Caco-2 (cell line): ENCODE measurements at regions not wholly inside any gene's neighbourhood (a gene's known extent, or its start where the extent isn't known, plus 50 kb on each side); places are given as distances from the start of the nearest gene placed in this dataset.
A peak's percentile ranks its signal among the peaks of the same experiment; 100 is the strongest.

ENCODE experiments used
- BruUV-seq: library from RNA; stranded (reverse); fragments of 400-500 nt; replicated peaks from 2 replicates; lab custom pipeline; 2021; lab: Mats Ljungman, UMichigan
- CTCF ChIA-PET: fragments of 300-600 bp; sonication (Branson Sonifier 250); formaldehyde crosslinking; loops from one replicate; lab custom pipeline; 2022; ENCODE audit warnings: antibody characterized with exemption; lab: Charles Lee
- POLR2A ChIA-PET: fragments of 300-600 bp; sonication (Branson Sonifier 250); formaldehyde crosslinking; loops from one replicate; lab custom pipeline; 2022; ENCODE audit warnings: antibody characterized with exemption; lab: Charles Lee
- DNase-seq, 2 experiments: peaks; one replicate each; pipeline versions ENCODE4 v3.0.0 to v3.0.0-alpha.2; 2020 to 2022
- H3K27me3 ChIP-seq: replicated peaks from 2 replicates; pipeline ENCODE4 v1.6.0; 2011; ENCODE audit warnings: low read length; ENCODE audit not compliant: control insufficient read depth, insufficient read depth
- H3K36me3 ChIP-seq: 2 replicates; pipeline ENCODE4 v1.5.1; 2011; ENCODE audit warnings: low read length; ENCODE audit not compliant: control insufficient read depth, insufficient read depth
- H3K4me1 ChIP-seq: fragments of 250-450 bp; sonication (Bioruptor Pico); 2 replicates; pipeline ENCODE4 v1.5.1; 2020; ENCODE audit warnings: mild to moderate bottlenecking
- H3K4me3 ChIP-seq: 2 replicates; pipeline ENCODE4 v1.5.1; 2011; ENCODE audit warnings: low read depth, mild to moderate bottlenecking, control low read depth, low read length
- H3K9me3 ChIP-seq: fragments of 250-450 bp; sonication (Bioruptor Pico); 2 replicates; pipeline ENCODE4 v1.5.1; 2020; ENCODE audit warnings: mild to moderate bottlenecking, moderate library complexity
- H3K27ac Mint-ChIP-seq: one replicate; pipeline ENCODE4 v1.8.0; 2022; ENCODE audit warnings: mixed read lengths; ENCODE audit not compliant: unreplicated experiment
- H3K27me3 Mint-ChIP-seq: one replicate; pipeline ENCODE4 v1.8.0; 2022; ENCODE audit warnings: mixed read lengths; ENCODE audit not compliant: insufficient read depth, unreplicated experiment
- H3K36me3 Mint-ChIP-seq: one replicate; pipeline ENCODE4 v1.8.0; 2022; ENCODE audit warnings: mild to moderate bottlenecking, mixed read lengths; ENCODE audit not compliant: insufficient read depth, unreplicated experiment
- H3K4me1 Mint-ChIP-seq: one replicate; pipeline ENCODE4 v1.8.0; 2022; ENCODE audit warnings: low read depth, mixed read lengths; ENCODE audit not compliant: unreplicated experiment
- H3K4me3 Mint-ChIP-seq: one replicate; pipeline ENCODE4 v1.8.0; 2022; ENCODE audit warnings: mild to moderate bottlenecking, moderate library complexity, mixed read lengths; ENCODE audit not compliant: unreplicated experiment
- H3K9me3 Mint-ChIP-seq: one replicate; pipeline ENCODE4 v1.8.0; 2022; ENCODE audit warnings: mixed read lengths; ENCODE audit not compliant: unreplicated experiment
- CTCF ChIP-seq, 2 experiments: fragments of 200-600 bp in 1 of 2; IDR thresholded peaks; 1 replicate in 1 of 2; 2 replicates in 1 of 2; pipeline versions ENCODE4 v1.5.1 to v1.8.0; 2011 to 2022; ENCODE audit warnings: antibody characterized with exemption in 1 of 2, control low read depth in 1 of 2, inconsistent platforms in 1 of 2, low read depth in 1 of 2, low read length in 1 of 2, mild to moderate bottlenecking in 1 of 2, moderate library complexity in 1 of 2; ENCODE audit not compliant: insufficient read depth in 1 of 2, severe bottlenecking in 1 of 2, unreplicated experiment in 1 of 2
- intact Hi-C: fragments of 100-400 bp; cut with micrococcal nuclease; formaldehyde crosslinking; loops from one replicate; pipeline ENCODE4 v1.10.0; 2022; ENCODE audit not compliant: unreplicated experiment

DNA sequence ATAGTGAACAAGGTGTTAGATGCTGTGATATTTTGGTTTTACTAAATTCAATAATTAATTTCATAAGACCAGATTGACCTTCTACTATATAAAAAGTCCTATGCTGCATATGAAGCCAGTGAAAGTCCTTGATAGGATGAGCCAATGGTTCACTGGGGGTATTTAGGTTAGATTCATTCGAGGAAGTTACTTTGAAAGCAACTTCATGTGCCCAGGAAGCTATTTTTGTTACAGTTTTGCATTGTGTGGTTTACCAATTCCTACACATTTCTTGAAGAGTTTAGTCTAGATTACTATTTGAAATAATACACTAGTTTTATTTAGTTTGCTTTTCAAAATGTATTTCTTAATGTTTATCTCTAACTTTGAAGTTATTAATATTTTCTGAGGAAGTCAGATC is 58.5 kb upstream of the RMST start:
- no TSS peak for BruUV-seq
- no peaks in the 10 kb centered on the region for H3K27me3 ChIP-seq
- intact Hi-C loops, result loop anchor here (1.0 to 10.0 kb wide), 5 partner anchors 36 to 829 kb away; no protein-coding TSS in a partner anchor
- H3K4me1 ChIP-seq, result no peaks in the 10 kb centered on the region
- no peaks in the 10 kb centered on the region for H3K9me3 ChIP-seq
- Mint-ChIP-seq H3K9me3 (no peaks in the 10 kb centered on the region), H3K4me3 (no peak overlapping the region), H3K36me3 (no peaks in the 10 kb centered on the region), H3K27ac (no peak overlapping the region), H3K27me3 (no peaks in the 10 kb centered on the region), H3K4me1 (no peaks in the 10 kb centered on the region)
- no peaks in the 10 kb centered on the region for H3K36me3 ChIP-seq
- TF ChIP-seq CTCF (IDR thresholded peaks at IDR 0.05; ENCODE audit: insufficient read depth in 1 of 2, low read depth in 1 of 2, low read length in 1 of 2, severe bottlenecking in 1 of 2, unreplicated experiment in 1 of 2), result no peak
- CTCF ChIA-PET, result interaction anchor here (0.6 to 1.6 kb wide), 4 partner anchors 9 to 773 kb away, joined by 3 to 7 read pairs (median 4); no protein-coding TSS in a partner anchor
- no peak for DNase-seq
- no peak overlapping the region for H3K4me3 ChIP-seq
- POLR2A ChIA-PET, result no interaction called here

GRCh38 chr12:97404543-97404942 is 58.1 kb upstream of the RMST start:
- no peaks in the 10 kb centered on the region for H3K36me3 ChIP-seq
- Mint-ChIP-seq H3K36me3 (no peaks in the 10 kb centered on the region), H3K27ac (no peak overlapping the region), H3K4me3 (no peak overlapping the region), H3K9me3 (no peaks in the 10 kb centered on the region), H3K27me3 (no peaks in the 10 kb centered on the region), H3K4me1 (no peaks in the 10 kb centered on the region)
- peak; percentile 85 for TF ChIP-seq CTCF (IDR thresholded peaks at IDR 0.05; ENCODE audit: insufficient read depth in 1 of 2, low read depth in 1 of 2, low read length in 1 of 2, severe bottlenecking in 1 of 2, unreplicated experiment in 1 of 2)
- intact Hi-C loops, result loop anchor here (1.0 to 10.0 kb wide), 5 partner anchors 36 to 830 kb away; no protein-coding TSS in a partner anchor
- ChIA-PET CTCF (interaction anchor here (0.6 to 1.6 kb wide), 4 partner anchors 10 to 773 kb away, joined by 3 to 7 read pairs (median 4); no protein-coding TSS in a partner anchor), POLR2A (no interaction called here)
- peak; percentile 61 to 62 for DNase-seq
- no peaks in the 10 kb centered on the region for H3K27me3 ChIP-seq
- no peaks in the 10 kb centered on the region for H3K9me3 ChIP-seq
- H3K4me1 ChIP-seq, result no peaks in the 10 kb centered on the region
- BruUV-seq, result no TSS peak
- no peak overlapping the region for H3K4me3 ChIP-seq

DNA sequence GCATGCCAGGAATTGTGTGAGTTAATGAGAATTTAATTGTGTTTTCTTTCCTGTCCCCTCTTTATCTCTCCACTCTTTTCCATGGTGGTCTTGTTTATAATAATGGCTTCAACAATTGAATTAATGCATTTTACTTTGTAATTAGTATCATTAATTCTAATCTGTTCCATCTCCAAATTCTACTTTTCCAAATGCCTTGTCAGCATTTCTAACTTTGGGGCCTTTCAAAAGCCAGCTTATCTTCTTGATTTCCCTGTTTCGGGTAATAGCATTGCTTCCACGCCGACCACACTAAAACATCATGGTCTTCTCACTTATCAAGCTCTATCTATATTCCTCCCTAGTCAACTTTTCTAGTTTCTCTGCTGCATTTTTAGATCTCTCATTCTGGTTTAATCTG is 54.2 kb upstream of the RMST start:
- intact Hi-C loops, result loop anchor here (10.0 kb wide), 1 partner anchor 834 kb away; no protein-coding TSS in a partner anchor
- no peaks in the 10 kb centered on the region for H3K27me3 Mint-ChIP-seq

More for the DNA sequence above, 54.2 kb upstream of the RMST start:
- H3K4me1 ChIP-seq, result peaks cover 12% of the 10 kb centered on the region
- BruUV-seq, result no TSS peak
- POLR2A ChIA-PET, result no interaction called here
- no peak overlapping the region for H3K27ac Mint-ChIP-seq
- CTCF ChIA-PET, result interaction anchor here (0.7 kb wide), 1 partner anchor 748 kb away, joined by 4 read pairs; no protein-coding TSS in a partner anchor
- no peaks in the 10 kb centered on the region for H3K36me3 ChIP-seq
- no peaks in the 10 kb centered on the region for H3K36me3 Mint-ChIP-seq
- TF ChIP-seq CTCF (IDR thresholded peaks at IDR 0.05; ENCODE audit: insufficient read depth in 1 of 2, low read depth in 1 of 2, low read length in 1 of 2, severe bottlenecking in 1 of 2, unreplicated experiment in 1 of 2), result no peak
- H3K4me3 Mint-ChIP-seq, result no peak overlapping the region
- H3K9me3 ChIP-seq, result no peaks in the 10 kb centered on the region
- H3K4me3 ChIP-seq, result no peak overlapping the region
- DNase-seq, result no peak
- peaks cover 16% of the 10 kb centered on the region for H3K4me1 Mint-ChIP-seq
- H3K27me3 ChIP-seq, result no peaks in the 10 kb centered on the region
- no peaks in the 10 kb centered on the region for H3K9me3 Mint-ChIP-seq
